ENCODE measurements at regions not wholly inside any gene's neighbourhood (a gene's known extent, or its start where the extent isn't known, plus 50 kb on each side); places are given as distances from the start of the nearest gene placed in this dataset.

- Histone ChIP-seq H3K27ac (no peak overlapping the region), H3K36me3 (no peaks in the 10 kb centered on the region), H3K27me3 (replicated peaks in 1 of 7) (no peaks in the 10 kb centered on the region), H3K9me3 (peaks cover 0 to 3% (median 0%) of the 10 kb centered on the region in 8 donors), H3K4me1 (no peaks in the 10 kb centered on the region), H3K4me3 (no peak overlapping the region)
- WGBS, 5 donors: 91 to 95% (median 94%) methylated on average over 2 of the region's 2 CpGs
- no peak for TF ChIP-seq CTCF (IDR thresholded peaks at IDR 0.05 in 8 of 11, conservative IDR thresholded peaks at IDR 0.05 in 3 of 11)
- TF ChIP-seq POLR2A (IDR thresholded peaks at IDR 0.05): no peak
- TF ChIP-seq POLR2AphosphoS5 (IDR thresholded peaks at IDR 0.05): no peak
- intact Hi-C loops (cut with DNase I; ENCODE audit: low total_unique reads): no loop called here
- DNase-seq: no peak
Observed at GRCh38 chr3:115245438-115245837, 98.3 kb upstream of the ZBTB20 start.

GRCh38 chr3:115245899-115246298, 98.8 kb upstream of the ZBTB20 start:
- Histone ChIP-seq H3K27me3 (replicated peaks in 1 of 7) (no peaks in the 10 kb centered on the region), H3K4me1 (no peaks in the 10 kb centered on the region), H3K4me3 (no peak overlapping the region), H3K27ac (no peak overlapping the region), H3K9me3 (peaks cover 0 to 3% (median 0%) of the 10 kb centered on the region in 8 donors), H3K36me3 (no peaks in the 10 kb centered on the region)
- 90 to 95% (median 92%) methylated on average over 3 of the region's 3 CpGs for WGBS, 5 donors
- no peak for DNase-seq
- intact Hi-C loops (cut with DNase I; ENCODE audit: low total_unique reads): no loop called here
- TF ChIP-seq POLR2AphosphoS5 (IDR thresholded peaks at IDR 0.05) (no peak), CTCF (IDR thresholded peaks at IDR 0.05 in 8 of 11, conservative IDR thresholded peaks at IDR 0.05 in 3 of 11) (no peak), POLR2A (IDR thresholded peaks at IDR 0.05) (no peak)

GRCh38 chr3:115246461-115247020, 99.5 kb upstream of the ZBTB20 start:
- intact Hi-C loops (cut with DNase I; ENCODE audit: low total_unique reads): no loop called here
- 63 to 82% (median 77%) methylated on average over 3 of the region's 3 CpGs for WGBS, 5 donors
- no peak overlapping the region for H3K4me3 ChIP-seq

GRCh38 chr3:115248274-115248673, 101.2 kb upstream of the ZBTB20 start:
- 82 to 95% (median 88%) methylated on average over 2 of the region's 2 CpGs for WGBS, 5 donors

More at GRCh38 chr3:115246461-115247020, 99.5 kb upstream of the ZBTB20 start:
- Histone ChIP-seq H3K4me1 (no peaks in the 10 kb centered on the region), H3K27me3 (replicated peaks in 1 of 7) (no peaks in the 10 kb centered on the region), H3K9me3 (peaks cover 0 to 3% (median 0%) of the 10 kb centered on the region in 8 donors), H3K36me3 (no peaks in the 10 kb centered on the region), H3K27ac (no peak overlapping the region)
- no peak for DNase-seq
- TF ChIP-seq POLR2AphosphoS5 (IDR thresholded peaks at IDR 0.05) (no peak), CTCF (IDR thresholded peaks at IDR 0.05 in 8 of 11, conservative IDR thresholded peaks at IDR 0.05 in 3 of 11) (no peak), POLR2A (IDR thresholded peaks at IDR 0.05) (no peak)

More at GRCh38 chr3:115248274-115248673, 101.2 kb upstream of the ZBTB20 start:
- Histone ChIP-seq H3K27me3 (replicated peaks in 1 of 7) (no peaks in the 10 kb centered on the region), H3K27ac (no peak overlapping the region), H3K9me3 (peaks cover 0 to 3% (median 0%) of the 10 kb centered on the region in 8 donors), H3K36me3 (no peaks in the 10 kb centered on the region), H3K4me1 (no peaks in the 10 kb centered on the region), H3K4me3 (no peak overlapping the region)
- intact Hi-C loops (cut with DNase I; ENCODE audit: low total_unique reads): no loop called here
- TF ChIP-seq POLR2AphosphoS5 (IDR thresholded peaks at IDR 0.05) (no peak), CTCF (IDR thresholded peaks at IDR 0.05 in 8 of 11, conservative IDR thresholded peaks at IDR 0.05 in 3 of 11) (no peak), POLR2A (IDR thresholded peaks at IDR 0.05) (no peak)
- no peak for DNase-seq

Measured in spleen (tissue), 11 donors.